HFF-Myc (cell line): ENCODE measurements at regions not wholly inside any gene's neighbourhood (a gene's known extent, or its start where the extent isn't known, plus 50 kb on each side); places are given as distances from the start of the nearest gene placed in this dataset.
"Not testable (repeated sequence)": the region's sequence is repeated elsewhere in the genome, so short reads cannot be mapped to it uniquely, and the experiment has no call there.

Experiments used
- DNase-seq: peaks from one replicate; pipeline ENCODE4 v3.0.0-alpha.2; 2011; ENCODE audit warnings: low read depth; ENCODE audit errors: extremely low read depth
- H3K4me3 ChIP-seq: replicated peaks from 2 replicates; pipeline ENCODE4 v1.5.1; 2011; ENCODE audit warnings: low read depth, mild to moderate bottlenecking, control low read depth, low read length
- CTCF ChIP-seq: IDR thresholded peaks from 2 replicates; pipeline ENCODE4 v1.5.1; 2012; ENCODE audit warnings: mild to moderate bottlenecking, low read depth, low read length, control low read depth; ENCODE audit errors: missing control alignments

GRCh38 chr22:46046299-46046685 lies 69.3 kb upstream of the WNT7B start:
- no peak overlapping the region for H3K4me3 ChIP-seq
- no peak for DNase-seq

GRCh38 chr22:46047226-46047625 lies 70.3 kb upstream of the WNT7B start:
- DNase-seq, result no peak
- TF ChIP-seq CTCF, result no peak
- H3K4me3 ChIP-seq, result no peak overlapping the region

More at GRCh38 chr22:46046299-46046685, 69.3 kb upstream of the WNT7B start:
- TF ChIP-seq CTCF, result no peak

- DNase-seq, result no peak
- no peak overlapping the region for H3K4me3 ChIP-seq
- no peak for TF ChIP-seq CTCF
Observed at GRCh38 chr22:46047841-46048595, 71.1 kb upstream of the WNT7B start.

GRCh38 chr22:46048661-46049060 lies 71.7 kb upstream of the WNT7B start:
- not testable (repeated sequence) for H3K4me3 ChIP-seq

GRCh38 chr22:46049726-46050450 lies 72.9 kb upstream of the WNT7B start:
- TF ChIP-seq CTCF, result no peak
- no peak overlapping the region for H3K4me3 ChIP-seq
- DNase-seq, result no peak

More at GRCh38 chr22:46048661-46049060, 71.7 kb upstream of the WNT7B start:
- DNase-seq, result not testable (repeated sequence)

- TF ChIP-seq CTCF, result no peak
- H3K4me3 ChIP-seq, result no peak overlapping the region
Observed at GRCh38 chr22:46050451-46050845, 73.5 kb upstream of the WNT7B start.

GRCh38 chr22:46050916-46051614 lies 74.1 kb upstream of the WNT7B start:
- no peak for DNase-seq
- H3K4me3 ChIP-seq, result no peak overlapping the region
- TF ChIP-seq CTCF, result no peak

More at GRCh38 chr22:46050451-46050845, 73.5 kb upstream of the WNT7B start:
- no peak for DNase-seq
